Esophagus squamous epithelium (tissue), 5 donors: ENCODE measurements at regions not wholly inside any gene's neighbourhood (a gene's known extent, or its start where the extent isn't known, plus 50 kb on each side); places are given as distances from the start of the nearest gene placed in this dataset.

Source experiments
- DNase-seq: peaks from one replicate; lab custom pipeline; 2025; lab: John Stamatoyannopoulos, UW
- H3K27ac ChIP-seq, 4 donors: fragments of 200-600 bp; sonication (generic); one replicate each; pipeline ENCODE4 v1.5.1; 2016 to 2019; ENCODE audit warnings: mild to moderate bottlenecking in 1 of 4
- H3K27me3 ChIP-seq, 4 donors: fragments of 200-600 bp; sonication (generic); 1 replicate in 3 of 4; 2 replicates in 1 of 4; pipeline versions ENCODE4 v1.5.1 to v1.6.0; 2017 to 2021; ENCODE audit warnings: antibody characterized with exemption in 1 of 4
- H3K36me3 ChIP-seq, 3 donors: fragments of 200-600 bp; sonication (generic); one replicate each; pipeline ENCODE4 v1.5.1; 2016 to 2019
- H3K4me1 ChIP-seq, 3 donors: fragments of 200-600 bp; sonication (generic); one replicate each; pipeline ENCODE4 v1.5.1; 2017 to 2019
- H3K4me3 ChIP-seq, 4 donors: fragments of 200-600 bp; sonication (generic); 1 replicate in 3 of 4; 2 replicates in 1 of 4; pipeline ENCODE4 v1.5.1; 2016 to 2019; ENCODE audit warnings: mild to moderate bottlenecking in 2 of 4, moderate library complexity in 1 of 4
- H3K9me3 ChIP-seq, 3 donors: fragments of 200-600 bp; sonication (generic); one replicate each; pipeline ENCODE4 v1.5.1; 2016 to 2019
- POLR2A ChIP-seq, 4 donors: fragments of 450-650 bp; IDR thresholded peaks; one replicate each; pipeline ENCODE4 v1.6.1; 2017; ENCODE audit warnings: antibody characterized with exemption in 4 of 4, mild to moderate bottlenecking in 4 of 4, moderate library complexity in 3 of 4
- WGBS, 2 donors: methylation state at CpG; one replicate each; pipeline ENCODE4 v1.1.5; 2018; 5-methylcytosine and 5-hydroxymethylcytosine counted together
- intact Hi-C: fragments of 100-400 bp; cut with DNase I; formaldehyde crosslinking; loops from one replicate; pipeline ENCODE4 v1.15.0; 2022
- TF ChIP-seq, protein P1 (sequence below), 6 experiments: fragments of 450-650 bp in 4 of 6; fragments of 200-600 bp in 2 of 6; sonication (generic) in 2 of 6; IDR thresholded peaks; one replicate each; pipeline ENCODE4 v1.5.1; 2016 to 2019; ENCODE audit warnings: antibody characterized with exemption in 6 of 6, mild to moderate bottlenecking in 4 of 6, moderate library complexity in 4 of 6
- donor health status: DM: yes; HTN: yes; CAD: no.

DNA sequence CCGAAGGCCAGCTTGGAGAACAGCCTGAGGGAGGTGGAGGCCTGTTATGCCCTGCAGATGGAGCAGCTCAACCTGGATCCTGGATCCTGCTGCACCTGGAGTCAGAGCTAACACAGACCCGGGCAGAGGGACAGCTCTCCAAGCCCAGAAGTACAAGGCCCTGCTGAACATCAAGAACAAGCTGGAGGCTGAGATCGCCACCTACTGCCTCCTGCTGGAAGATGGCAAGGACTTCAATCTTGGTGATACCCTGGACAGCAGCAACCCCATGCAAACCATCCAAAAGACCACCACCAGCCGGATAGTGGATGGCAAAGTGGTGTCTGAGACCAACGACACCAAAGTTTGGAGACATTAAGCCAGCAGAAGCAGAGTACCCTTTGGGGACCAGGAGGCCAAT lies 223.5 kb upstream of the ID4 start:
- no peaks in the 10 kb centered on the region for H3K4me1 ChIP-seq
- no peak overlapping the region for H3K27ac ChIP-seq

DNA sequence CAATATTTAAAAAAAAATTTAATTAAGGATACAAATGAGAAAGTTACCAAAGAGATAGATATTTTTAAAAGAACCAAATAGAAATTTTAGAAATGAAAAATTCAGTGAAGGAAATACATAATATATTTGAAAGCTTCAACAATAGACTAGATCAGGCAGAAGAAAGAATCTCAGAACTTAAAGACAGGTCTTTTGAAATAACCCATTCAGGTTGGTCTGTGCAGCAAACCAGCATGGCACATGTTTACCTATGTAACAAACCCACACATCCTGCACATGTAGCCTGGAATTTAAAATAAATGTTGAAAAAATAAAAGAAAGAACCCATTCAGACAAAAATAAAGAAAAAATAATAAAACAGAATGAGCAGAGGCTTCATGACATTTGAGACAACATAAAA lies 221.1 kb upstream of the ID4 start:
- H3K4me3 ChIP-seq: no peak overlapping the region
- H3K27ac ChIP-seq: no peak overlapping the region
- H3K4me1 ChIP-seq: no peaks in the 10 kb centered on the region
- H3K27me3 ChIP-seq: no peaks in the 10 kb centered on the region
- intact Hi-C loops: no loop called here
- DNase-seq: no peak
- TF ChIP-seq POLR2A (IDR thresholded peaks at IDR 0.05): no peak
- TF ChIP-seq, protein P1, sequence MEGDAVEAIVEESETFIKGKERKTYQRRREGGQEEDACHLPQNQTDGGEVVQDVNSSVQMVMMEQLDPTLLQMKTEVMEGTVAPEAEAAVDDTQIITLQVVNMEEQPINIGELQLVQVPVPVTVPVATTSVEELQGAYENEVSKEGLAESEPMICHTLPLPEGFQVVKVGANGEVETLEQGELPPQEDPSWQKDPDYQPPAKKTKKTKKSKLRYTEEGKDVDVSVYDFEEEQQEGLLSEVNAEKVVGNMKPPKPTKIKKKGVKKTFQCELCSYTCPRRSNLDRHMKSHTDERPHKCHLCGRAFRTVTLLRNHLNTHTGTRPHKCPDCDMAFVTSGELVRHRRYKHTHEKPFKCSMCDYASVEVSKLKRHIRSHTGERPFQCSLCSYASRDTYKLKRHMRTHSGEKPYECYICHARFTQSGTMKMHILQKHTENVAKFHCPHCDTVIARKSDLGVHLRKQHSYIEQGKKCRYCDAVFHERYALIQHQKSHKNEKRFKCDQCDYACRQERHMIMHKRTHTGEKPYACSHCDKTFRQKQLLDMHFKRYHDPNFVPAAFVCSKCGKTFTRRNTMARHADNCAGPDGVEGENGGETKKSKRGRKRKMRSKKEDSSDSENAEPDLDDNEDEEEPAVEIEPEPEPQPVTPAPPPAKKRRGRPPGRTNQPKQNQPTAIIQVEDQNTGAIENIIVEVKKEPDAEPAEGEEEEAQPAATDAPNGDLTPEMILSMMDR (IDR thresholded peaks at IDR 0.05): no peak
- H3K36me3 ChIP-seq: no peaks in the 10 kb centered on the region
- peaks cover 0 to 4% (median 0%) of the 10 kb centered on the region in 3 donors for H3K9me3 ChIP-seq

More for the DNA sequence above, 223.5 kb upstream of the ID4 start:
- Histone ChIP-seq H3K9me3 (peaks cover 0 to 4% (median 0%) of the 10 kb centered on the region in 3 donors), H3K4me3 (no peak overlapping the region), H3K36me3 (no peaks in the 10 kb centered on the region), H3K27me3 (no peaks in the 10 kb centered on the region)
- intact Hi-C loops: no loop called here
- 75 to 86% methylated on average over 4 of the region's 5 CpGs for WGBS, 2 donors
- no peak for DNase-seq
- TF ChIP-seq, protein P1 (IDR thresholded peaks at IDR 0.05): peak in 2 of 6 experiments; percentile 6 to 19
- TF ChIP-seq POLR2A (IDR thresholded peaks at IDR 0.05): no peak

DNA sequence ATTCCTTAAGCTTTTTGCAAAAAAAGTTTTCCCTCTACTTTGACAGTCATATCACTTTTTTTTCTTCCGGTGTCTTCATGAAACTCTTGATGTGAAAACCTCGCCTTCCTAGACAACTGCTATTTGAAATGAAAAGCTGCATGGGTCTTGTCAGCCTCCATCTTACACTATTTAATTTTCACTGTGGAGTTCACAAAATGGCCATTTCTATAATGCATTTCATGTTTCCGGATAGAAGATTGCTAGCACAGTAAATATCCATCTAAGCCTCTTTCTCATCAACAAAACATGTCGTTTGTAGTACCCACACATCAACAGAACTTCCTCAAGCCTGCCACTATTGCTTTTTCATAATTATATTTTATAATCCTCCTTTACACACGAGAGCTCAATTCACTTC lies 204.9 kb upstream of the ID4 start:
- H3K9me3 ChIP-seq: no peaks in the 10 kb centered on the region
- no peak for DNase-seq
- H3K36me3 ChIP-seq: no peaks in the 10 kb centered on the region
- WGBS, 2 donors: 63 to 68% methylated on average over 5 of the region's 5 CpGs
- H3K27me3 ChIP-seq: no peaks in the 10 kb centered on the region
- H3K27ac ChIP-seq: no peak overlapping the region
- TF ChIP-seq POLR2A (IDR thresholded peaks at IDR 0.05): no peak
- TF ChIP-seq, protein P1 (IDR thresholded peaks at IDR 0.05): no peak
- intact Hi-C loops: no loop called here
- no peaks in the 10 kb centered on the region for H3K4me1 ChIP-seq
- H3K4me3 ChIP-seq: no peak overlapping the region

DNA sequence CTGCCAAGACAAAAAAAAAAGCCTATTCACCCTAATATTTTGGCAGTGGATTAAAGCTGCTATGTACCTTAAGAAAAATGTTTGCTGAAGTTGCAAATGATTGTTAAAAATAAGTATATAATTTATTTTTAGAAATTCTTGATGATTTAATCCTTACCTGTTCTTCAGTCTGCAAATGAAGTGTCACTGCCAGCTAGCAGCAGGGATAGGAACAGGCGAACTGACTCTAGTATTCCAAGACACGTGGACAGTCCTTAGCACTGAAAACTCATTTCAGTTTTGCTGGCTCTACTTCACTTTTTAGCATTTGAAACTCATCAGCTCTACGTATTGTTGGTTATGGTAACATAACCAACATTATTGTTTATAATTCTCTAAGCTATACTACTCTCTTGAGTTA lies 204.4 kb upstream of the ID4 start:
- Histone ChIP-seq H3K27me3 (no peaks in the 10 kb centered on the region), H3K9me3 (no peaks in the 10 kb centered on the region), H3K27ac (no peak overlapping the region), H3K36me3 (no peaks in the 10 kb centered on the region), H3K4me3 (no peak overlapping the region), H3K4me1 (no peaks in the 10 kb centered on the region)
- TF ChIP-seq, protein P1 (IDR thresholded peaks at IDR 0.05): no peak
- TF ChIP-seq POLR2A (IDR thresholded peaks at IDR 0.05): no peak
- no peak for DNase-seq
- WGBS, 2 donors: 54 to 60% methylated on average over 3 of the region's 3 CpGs
- intact Hi-C loops: no loop called here

DNA sequence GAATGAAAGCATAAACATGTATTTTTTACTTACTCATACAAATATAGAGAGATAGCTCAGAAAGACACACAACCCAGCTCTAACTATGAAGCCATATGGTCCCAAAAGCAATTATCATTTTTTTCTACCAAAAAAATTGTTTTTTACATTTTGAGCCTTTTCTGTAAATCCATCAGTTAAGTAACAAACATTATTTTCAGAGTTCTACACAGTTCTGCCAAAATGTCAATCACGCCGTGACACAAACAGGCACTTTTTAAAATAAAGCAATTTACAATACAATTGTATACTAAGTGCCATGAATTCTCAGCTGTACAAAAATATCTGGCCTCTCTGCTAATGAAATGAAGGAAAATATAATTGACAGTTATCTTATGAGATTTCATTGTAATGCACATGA lies 201.4 kb upstream of the ID4 start:
- no peak for DNase-seq
- 96 to 98% methylated on average over 2 of the region's 2 CpGs for WGBS, 2 donors
- Histone ChIP-seq H3K4me3 (no peak overlapping the region), H3K27me3 (no peaks in the 10 kb centered on the region), H3K4me1 (no peaks in the 10 kb centered on the region), H3K9me3 (no peaks in the 10 kb centered on the region), H3K36me3 (no peaks in the 10 kb centered on the region), H3K27ac (no peak overlapping the region)
- intact Hi-C loops: no loop called here
- TF ChIP-seq, protein P1 (IDR thresholded peaks at IDR 0.05): no peak
